ENCODE measurements at regions not wholly inside any gene's neighbourhood (a gene's known extent, or its start where the extent isn't known, plus 50 kb on each side); places are given as distances from the start of the nearest gene placed in this dataset.
"Not testable (repeated sequence)": the region's sequence is repeated elsewhere in the genome, so short reads cannot be mapped to it uniquely, and the experiment has no call there.

DNA sequence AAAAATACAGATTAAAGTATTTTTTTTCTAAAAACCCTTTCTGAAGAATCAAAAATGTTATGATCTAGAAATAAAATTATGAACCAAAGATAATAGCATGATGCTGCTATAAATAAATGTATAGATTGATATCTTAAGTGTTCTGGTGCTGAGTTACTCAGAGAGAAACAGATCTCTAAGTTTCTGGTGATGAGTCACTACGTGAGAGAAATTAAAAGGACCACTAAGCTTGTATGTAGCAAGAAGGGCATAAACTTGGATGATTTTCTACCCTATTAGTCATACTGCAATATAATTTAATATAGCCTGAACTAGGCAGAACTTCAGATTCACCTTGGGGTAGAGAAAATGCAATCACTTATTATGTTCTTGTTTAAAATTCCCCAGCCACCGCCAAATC is 514.8 kb downstream of the AMY1C start:
- no peaks in the 10 kb centered on the region for H3K27me3 Mint-ChIP-seq
- no peak overlapping the region for H3K4me3 Mint-ChIP-seq (ENCODE audit: low read depth)
- H3K27ac Mint-ChIP-seq = no peak overlapping the region

DNA sequence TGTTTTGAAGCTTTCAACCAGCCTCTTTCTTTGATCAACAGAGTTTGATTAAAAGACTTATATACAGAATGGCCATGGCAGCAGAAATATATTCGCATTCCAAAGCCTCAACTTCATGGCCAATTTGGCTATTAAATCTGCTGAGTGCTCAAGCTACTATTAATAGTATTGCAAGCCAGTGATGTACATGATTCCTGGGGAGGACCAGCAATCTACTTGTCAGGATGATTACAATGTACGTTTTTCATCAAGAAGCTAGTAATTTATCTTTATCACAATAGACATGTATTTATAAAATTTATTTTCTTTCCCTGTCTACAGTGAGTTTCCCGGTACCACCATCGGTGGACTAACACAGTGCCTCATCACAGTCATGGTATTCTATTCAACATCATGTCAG is 515.5 kb downstream of the AMY1C start:
- Mint-ChIP-seq H3K9me3 (ENCODE audit: low read depth) (peaks cover 8% of the 10 kb centered on the region), H3K27me3 (no peaks in the 10 kb centered on the region), H3K4me1 (ENCODE audit: low read depth) (no peaks in the 10 kb centered on the region), H3K27ac (no peak overlapping the region), H3K36me3 (ENCODE audit: insufficient read depth) (no peaks in the 10 kb centered on the region), H3K4me3 (ENCODE audit: low read depth) (no peak overlapping the region)
- DNase-seq (ENCODE audit: low spot score, unreplicated experiment) = no peak
- TF ChIP-seq, protein P1, sequence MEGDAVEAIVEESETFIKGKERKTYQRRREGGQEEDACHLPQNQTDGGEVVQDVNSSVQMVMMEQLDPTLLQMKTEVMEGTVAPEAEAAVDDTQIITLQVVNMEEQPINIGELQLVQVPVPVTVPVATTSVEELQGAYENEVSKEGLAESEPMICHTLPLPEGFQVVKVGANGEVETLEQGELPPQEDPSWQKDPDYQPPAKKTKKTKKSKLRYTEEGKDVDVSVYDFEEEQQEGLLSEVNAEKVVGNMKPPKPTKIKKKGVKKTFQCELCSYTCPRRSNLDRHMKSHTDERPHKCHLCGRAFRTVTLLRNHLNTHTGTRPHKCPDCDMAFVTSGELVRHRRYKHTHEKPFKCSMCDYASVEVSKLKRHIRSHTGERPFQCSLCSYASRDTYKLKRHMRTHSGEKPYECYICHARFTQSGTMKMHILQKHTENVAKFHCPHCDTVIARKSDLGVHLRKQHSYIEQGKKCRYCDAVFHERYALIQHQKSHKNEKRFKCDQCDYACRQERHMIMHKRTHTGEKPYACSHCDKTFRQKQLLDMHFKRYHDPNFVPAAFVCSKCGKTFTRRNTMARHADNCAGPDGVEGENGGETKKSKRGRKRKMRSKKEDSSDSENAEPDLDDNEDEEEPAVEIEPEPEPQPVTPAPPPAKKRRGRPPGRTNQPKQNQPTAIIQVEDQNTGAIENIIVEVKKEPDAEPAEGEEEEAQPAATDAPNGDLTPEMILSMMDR (IDR thresholded peaks at IDR 0.05; ENCODE audit: unreplicated experiment) = no peak

More for the DNA sequence above, 514.8 kb downstream of the AMY1C start:
- DNase-seq (ENCODE audit: low spot score, unreplicated experiment) = no peak
- TF ChIP-seq, protein P1 (IDR thresholded peaks at IDR 0.05; ENCODE audit: unreplicated experiment) = no peak
- no peaks in the 10 kb centered on the region for H3K4me1 Mint-ChIP-seq (ENCODE audit: low read depth)
- no peaks in the 10 kb centered on the region for H3K36me3 Mint-ChIP-seq (ENCODE audit: insufficient read depth)
- peaks cover 8% of the 10 kb centered on the region for H3K9me3 Mint-ChIP-seq (ENCODE audit: low read depth)

DNA sequence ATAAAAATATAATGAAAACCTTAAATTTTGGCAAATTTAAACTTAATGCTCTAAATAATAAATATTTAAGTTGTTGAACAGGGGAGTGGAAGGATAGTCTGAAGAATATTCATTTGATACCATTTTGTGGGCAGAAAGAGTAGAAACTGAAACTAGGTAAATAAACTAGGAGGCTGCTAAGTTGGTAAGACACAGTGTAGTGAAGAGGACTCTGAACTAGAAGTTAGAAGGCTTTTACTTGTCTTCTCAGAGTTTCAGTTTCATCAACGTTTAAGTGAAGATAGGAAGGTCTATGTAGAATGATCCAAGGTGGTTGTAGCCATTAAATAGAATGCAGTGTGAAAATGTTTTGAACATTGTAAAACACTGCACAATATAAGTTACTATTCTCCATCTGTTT is 516.9 kb downstream of the AMY1C start:
- no peak overlapping the region for H3K4me3 Mint-ChIP-seq (ENCODE audit: low read depth)
- TF ChIP-seq, protein P1 (IDR thresholded peaks at IDR 0.05; ENCODE audit: unreplicated experiment) = no peak
- DNase-seq (ENCODE audit: low spot score, unreplicated experiment) = no peak
- H3K9me3 Mint-ChIP-seq (ENCODE audit: low read depth) = peaks cover 5% of the 10 kb centered on the region
- no peaks in the 10 kb centered on the region for H3K36me3 Mint-ChIP-seq (ENCODE audit: insufficient read depth)
- no peaks in the 10 kb centered on the region for H3K27me3 Mint-ChIP-seq
- H3K27ac Mint-ChIP-seq = no peak overlapping the region
- H3K4me1 Mint-ChIP-seq (ENCODE audit: low read depth) = no peaks in the 10 kb centered on the region

DNA sequence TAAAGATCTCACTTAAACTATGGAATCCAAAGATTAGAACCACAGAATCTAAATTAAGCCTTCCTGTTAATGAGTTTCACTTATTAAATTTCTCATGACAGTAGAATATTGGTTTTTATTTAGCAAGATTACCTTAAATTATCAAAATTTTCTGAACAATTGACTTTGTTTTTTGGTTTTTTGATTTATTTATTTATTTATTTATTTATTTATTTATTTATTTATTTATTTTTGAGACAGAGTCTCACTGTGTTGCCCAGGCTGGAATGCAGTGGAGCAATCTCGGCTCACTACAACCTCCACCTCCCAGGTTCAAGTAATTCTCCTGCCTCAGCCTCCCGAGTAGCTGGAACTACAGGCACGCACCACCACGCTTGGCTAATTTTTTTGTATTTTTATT is 538.6 kb downstream of the AMY1C start:
- H3K27ac Mint-ChIP-seq; H3K9me3 Mint-ChIP-seq (ENCODE audit: low read depth); H3K27me3 Mint-ChIP-seq; H3K36me3 Mint-ChIP-seq (ENCODE audit: insufficient read depth); H3K4me1 Mint-ChIP-seq (ENCODE audit: low read depth); H3K4me3 Mint-ChIP-seq (ENCODE audit: low read depth); DNase-seq (ENCODE audit: low spot score, unreplicated experiment): not testable (repeated sequence)

DNA sequence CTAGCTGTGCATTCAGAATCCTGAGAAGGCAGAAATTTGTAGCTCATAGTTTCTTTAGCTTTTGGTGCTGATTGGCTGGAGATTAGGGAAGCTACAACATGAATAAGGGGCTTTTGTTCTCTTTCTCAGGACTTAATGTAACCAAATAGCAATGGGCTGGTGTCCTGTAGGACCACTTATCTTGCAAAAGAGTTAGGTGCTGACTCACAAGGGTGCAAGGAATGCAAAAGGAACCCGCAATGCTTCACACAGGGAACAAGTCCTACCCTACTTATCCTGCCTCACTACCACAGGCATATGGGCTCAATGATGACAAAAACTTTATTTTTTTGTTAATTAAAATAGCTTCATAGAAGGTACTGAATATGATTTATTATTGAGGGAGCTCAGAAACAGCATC is 541.5 kb downstream of the AMY1C start:
- H3K4me1 Mint-ChIP-seq (ENCODE audit: low read depth) = peaks cover 4% of the 10 kb centered on the region
- TF ChIP-seq, protein P1 (IDR thresholded peaks at IDR 0.05; ENCODE audit: unreplicated experiment) = no peak
- H3K36me3 Mint-ChIP-seq (ENCODE audit: insufficient read depth) = no peaks in the 10 kb centered on the region
- H3K27me3 Mint-ChIP-seq = no peaks in the 10 kb centered on the region
- no peak for DNase-seq (ENCODE audit: low spot score, unreplicated experiment)
- no peak overlapping the region for H3K27ac Mint-ChIP-seq
- no peaks in the 10 kb centered on the region for H3K9me3 Mint-ChIP-seq (ENCODE audit: low read depth)
- no peak overlapping the region for H3K4me3 Mint-ChIP-seq (ENCODE audit: low read depth)

DNA sequence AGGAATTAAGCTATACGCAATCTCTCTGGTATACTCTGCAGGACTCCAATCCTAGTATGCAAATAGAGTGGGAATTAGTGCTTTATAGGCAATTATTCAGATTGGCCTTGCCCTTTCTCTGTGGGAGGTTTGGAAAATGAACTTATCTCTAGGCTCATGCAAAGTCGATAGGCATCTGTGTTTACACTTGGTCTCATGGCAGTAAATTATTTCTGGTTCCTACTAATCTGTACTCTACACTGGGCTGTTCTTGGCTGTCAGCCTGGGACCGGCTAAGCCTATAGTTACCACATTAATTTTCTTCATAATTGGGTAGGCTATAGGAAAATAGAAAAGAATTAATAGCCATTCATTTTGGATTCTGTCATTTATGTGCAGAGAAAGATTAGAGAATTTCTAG is 544.6 kb downstream of the AMY1C start:
- Mint-ChIP-seq H3K27me3 (no peaks in the 10 kb centered on the region), H3K9me3 (ENCODE audit: low read depth) (no peaks in the 10 kb centered on the region), H3K36me3 (ENCODE audit: insufficient read depth) (no peaks in the 10 kb centered on the region)

More for the DNA sequence above, 544.6 kb downstream of the AMY1C start:
- Mint-ChIP-seq H3K4me3 (ENCODE audit: low read depth) (no peak overlapping the region), H3K4me1 (ENCODE audit: low read depth) (peaks cover 4% of the 10 kb centered on the region), H3K27ac (no peak overlapping the region)
- no peak for DNase-seq (ENCODE audit: low spot score, unreplicated experiment)
- TF ChIP-seq, protein P1 (IDR thresholded peaks at IDR 0.05; ENCODE audit: unreplicated experiment) = no peak

All from progenitor cell of endocrine pancreas (in vitro differentiated cells).